ENCODE measurements at regions not wholly inside any gene's neighbourhood (a gene's known extent, or its start where the extent isn't known, plus 50 kb on each side); places are given as distances from the start of the nearest gene placed in this dataset.

DNA sequence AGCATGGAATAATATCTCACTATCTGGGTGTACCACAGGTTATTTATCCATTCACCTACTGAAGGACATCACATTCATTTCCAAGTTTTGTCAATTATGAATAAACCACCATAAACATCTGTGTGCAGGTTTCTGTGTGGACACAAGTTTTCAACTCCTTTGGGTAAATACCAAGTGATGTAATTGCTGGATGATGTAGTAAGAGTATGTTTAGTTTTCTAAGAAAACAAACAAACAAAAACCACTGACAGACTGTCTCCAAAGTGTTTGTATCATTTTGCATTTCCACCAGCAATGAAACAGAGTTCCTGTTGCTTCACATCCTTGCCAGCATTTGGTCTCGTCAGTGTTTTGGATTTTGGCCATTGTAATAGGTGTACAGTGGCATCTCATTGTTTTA, 435.7 kb upstream of the PROX1 start:
- Histone ChIP-seq H3K4me1 (no peaks in the 10 kb centered on the region), H3K4me3 (no peak overlapping the region), H3K27me3 (no peaks in the 10 kb centered on the region), H3K36me3 (no peaks in the 10 kb centered on the region), H3K27ac (no peak overlapping the region), H3K9me3 (no peaks in the 10 kb centered on the region)
- WGBS: 63% methylated on average over 1 of the region's 1 CpG
- TF ChIP-seq POLR2A (IDR thresholded peaks at IDR 0.05) (no peak), POLR2AphosphoS5 (IDR thresholded peaks at IDR 0.05) (no peak), EP300 (IDR thresholded peaks at IDR 0.05) (no peak)
- TF ChIP-seq, protein P1, sequence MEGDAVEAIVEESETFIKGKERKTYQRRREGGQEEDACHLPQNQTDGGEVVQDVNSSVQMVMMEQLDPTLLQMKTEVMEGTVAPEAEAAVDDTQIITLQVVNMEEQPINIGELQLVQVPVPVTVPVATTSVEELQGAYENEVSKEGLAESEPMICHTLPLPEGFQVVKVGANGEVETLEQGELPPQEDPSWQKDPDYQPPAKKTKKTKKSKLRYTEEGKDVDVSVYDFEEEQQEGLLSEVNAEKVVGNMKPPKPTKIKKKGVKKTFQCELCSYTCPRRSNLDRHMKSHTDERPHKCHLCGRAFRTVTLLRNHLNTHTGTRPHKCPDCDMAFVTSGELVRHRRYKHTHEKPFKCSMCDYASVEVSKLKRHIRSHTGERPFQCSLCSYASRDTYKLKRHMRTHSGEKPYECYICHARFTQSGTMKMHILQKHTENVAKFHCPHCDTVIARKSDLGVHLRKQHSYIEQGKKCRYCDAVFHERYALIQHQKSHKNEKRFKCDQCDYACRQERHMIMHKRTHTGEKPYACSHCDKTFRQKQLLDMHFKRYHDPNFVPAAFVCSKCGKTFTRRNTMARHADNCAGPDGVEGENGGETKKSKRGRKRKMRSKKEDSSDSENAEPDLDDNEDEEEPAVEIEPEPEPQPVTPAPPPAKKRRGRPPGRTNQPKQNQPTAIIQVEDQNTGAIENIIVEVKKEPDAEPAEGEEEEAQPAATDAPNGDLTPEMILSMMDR (IDR thresholded peaks at IDR 0.05): no peak
- no peak for DNase-seq (ENCODE audit: low spot score in 2 of 2)

DNA sequence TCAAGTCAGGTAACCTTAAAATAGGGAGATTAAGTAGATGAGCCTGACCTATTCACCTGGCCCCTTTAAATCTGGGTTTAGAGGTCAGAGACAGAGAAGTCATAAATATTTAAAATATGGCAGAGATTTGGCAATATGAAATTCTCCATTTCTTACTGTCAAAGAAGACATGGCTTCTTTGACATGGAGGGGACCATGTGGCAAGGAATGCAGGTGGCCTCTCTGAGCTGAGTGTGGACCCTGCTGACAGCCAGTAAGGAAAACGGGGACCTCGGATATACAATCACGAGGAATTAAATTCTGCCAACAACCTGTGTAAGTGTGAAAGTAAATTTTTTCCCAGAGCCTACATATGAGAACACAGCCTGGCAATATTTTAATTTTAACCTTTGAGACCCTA, 427.5 kb upstream of the PROX1 start:
- no peak overlapping the region for H3K27ac ChIP-seq
- no peaks in the 10 kb centered on the region for H3K4me1 ChIP-seq
- 95% methylated on average over 3 of the region's 3 CpGs for WGBS
- no peak for TF ChIP-seq POLR2A (IDR thresholded peaks at IDR 0.05)
- TF ChIP-seq, protein P1 (IDR thresholded peaks at IDR 0.05): no peak
- TF ChIP-seq POLR2AphosphoS5 (IDR thresholded peaks at IDR 0.05): no peak
- no peak for TF ChIP-seq EP300 (IDR thresholded peaks at IDR 0.05)
- no peaks in the 10 kb centered on the region for H3K36me3 ChIP-seq
- H3K9me3 ChIP-seq: no peaks in the 10 kb centered on the region
- DNase-seq (ENCODE audit: low spot score in 2 of 2): no peak
- H3K4me3 ChIP-seq: no peak overlapping the region
- no peaks in the 10 kb centered on the region for H3K27me3 ChIP-seq

DNA sequence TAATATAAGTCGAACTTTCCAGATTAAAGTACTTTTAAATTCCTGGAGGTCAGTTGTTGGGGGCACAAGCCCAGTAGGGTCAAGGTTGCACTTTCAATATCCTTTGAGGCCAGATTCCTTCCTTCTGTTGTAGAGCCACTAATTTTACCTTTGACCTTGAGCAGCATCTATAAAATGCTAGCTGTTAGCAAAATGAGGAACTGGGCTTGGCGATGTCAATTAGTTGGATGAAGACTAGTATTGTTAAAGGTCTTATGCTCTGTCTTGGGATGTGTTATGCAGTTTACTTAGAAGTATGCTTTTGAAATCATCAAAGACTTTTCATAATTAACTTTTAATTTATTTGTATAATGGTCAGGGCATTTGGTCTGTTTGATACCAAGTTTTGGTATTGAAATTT, 425.9 kb upstream of the PROX1 start:
- H3K4me3 ChIP-seq: no peak overlapping the region
- H3K4me1 ChIP-seq: no peaks in the 10 kb centered on the region
- DNase-seq (ENCODE audit: low spot score in 2 of 2): no peak
- no peaks in the 10 kb centered on the region for H3K9me3 ChIP-seq
- WGBS: 97% methylated on average over 2 of the region's 2 CpGs
- no peaks in the 10 kb centered on the region for H3K27me3 ChIP-seq
- no peak overlapping the region for H3K27ac ChIP-seq
- H3K36me3 ChIP-seq: no peaks in the 10 kb centered on the region
- no peak for TF ChIP-seq EP300 (IDR thresholded peaks at IDR 0.05)
- no peak for TF ChIP-seq POLR2AphosphoS5 (IDR thresholded peaks at IDR 0.05)
- TF ChIP-seq, protein P1 (IDR thresholded peaks at IDR 0.05): no peak
- no peak for TF ChIP-seq POLR2A (IDR thresholded peaks at IDR 0.05)

DNA sequence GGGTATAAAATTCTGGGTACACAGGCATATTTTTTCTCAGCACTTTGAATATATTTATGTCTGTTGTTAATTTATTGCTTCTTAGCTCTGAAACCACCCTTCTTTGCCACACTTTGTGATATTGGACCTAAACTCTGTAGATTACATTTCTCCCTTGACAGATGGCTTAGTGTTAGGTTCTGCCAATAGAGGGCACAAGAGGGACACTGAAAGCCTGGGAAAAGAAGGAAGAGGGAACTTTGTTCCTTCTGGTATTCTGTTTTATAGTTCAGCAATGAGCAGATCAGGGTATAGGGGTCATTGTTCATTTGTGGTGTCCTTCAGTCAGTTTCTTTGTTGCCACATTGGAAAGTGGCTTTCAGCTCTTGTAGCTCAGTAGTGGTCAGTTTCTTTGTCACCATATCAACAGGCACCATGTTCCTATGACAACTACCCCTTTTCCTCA, 423.5 kb upstream of the PROX1 start:
- no peaks in the 10 kb centered on the region for H3K27me3 ChIP-seq
- no peaks in the 10 kb centered on the region for H3K36me3 ChIP-seq
- H3K9me3 ChIP-seq: no peaks in the 10 kb centered on the region
- TF ChIP-seq POLR2AphosphoS5 (IDR thresholded peaks at IDR 0.05) (no peak), POLR2A (IDR thresholded peaks at IDR 0.05) (no peak), EP300 (IDR thresholded peaks at IDR 0.05) (no peak)
- TF ChIP-seq, protein P1 (IDR thresholded peaks at IDR 0.05): no peak
- H3K4me3 ChIP-seq: no peak overlapping the region
- DNase-seq (ENCODE audit: low spot score in 2 of 2): no peak
- H3K27ac ChIP-seq: no peak overlapping the region
- no peaks in the 10 kb centered on the region for H3K4me1 ChIP-seq

DNA sequence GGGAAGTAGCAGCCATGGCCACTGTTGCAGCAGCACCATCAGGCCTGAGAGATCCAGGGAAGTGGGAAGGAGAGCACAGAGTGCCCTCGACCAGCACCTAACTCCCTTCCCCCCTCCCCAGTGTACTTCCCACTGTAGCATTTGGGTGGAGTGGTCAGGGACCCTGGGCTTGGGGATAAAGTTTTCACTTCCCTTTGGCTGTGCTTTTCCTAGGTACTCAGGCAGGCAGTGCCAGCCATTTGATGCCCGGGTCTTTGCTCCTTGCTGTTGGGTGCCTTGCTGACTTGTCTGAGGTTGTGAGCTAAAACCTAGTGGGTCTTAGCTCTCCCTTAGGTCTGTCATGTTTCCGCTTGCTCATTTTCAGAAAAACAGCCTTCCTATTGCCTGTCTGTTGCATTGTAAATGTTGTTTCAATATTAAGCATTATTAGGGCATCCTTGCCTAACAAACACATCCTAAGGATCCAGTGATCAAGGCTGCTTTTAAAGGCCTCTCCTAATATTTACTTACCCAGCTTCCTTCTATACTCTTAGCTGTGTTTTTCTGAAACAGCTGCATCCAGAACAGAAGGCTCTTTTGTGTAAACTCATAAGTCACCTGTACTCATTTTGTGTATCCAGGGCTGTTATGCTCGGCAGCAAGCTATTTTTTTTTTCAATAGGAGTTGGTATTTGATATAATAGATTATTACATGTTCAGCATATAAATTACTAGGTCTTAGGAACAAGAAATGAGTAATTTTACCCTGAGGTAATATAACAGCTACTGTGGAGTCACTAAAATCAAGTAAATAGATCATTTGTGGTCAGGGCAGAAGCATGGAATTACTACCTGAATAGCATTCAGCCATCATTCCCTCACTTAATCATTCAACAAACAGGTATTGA, 418.6 kb upstream of the PROX1 start:
- Histone ChIP-seq H3K27me3 (no peaks in the 10 kb centered on the region), H3K4me1 (no peaks in the 10 kb centered on the region), H3K4me3 (no peak overlapping the region), H3K9me3 (no peaks in the 10 kb centered on the region), H3K36me3 (no peaks in the 10 kb centered on the region), H3K27ac (no peak overlapping the region)
- DNase-seq (ENCODE audit: low spot score in 2 of 2): no peak
- no peak for TF ChIP-seq POLR2AphosphoS5 (IDR thresholded peaks at IDR 0.05)
- TF ChIP-seq POLR2A (IDR thresholded peaks at IDR 0.05): no peak
- no peak for TF ChIP-seq EP300 (IDR thresholded peaks at IDR 0.05)
- TF ChIP-seq, protein P1 (IDR thresholded peaks at IDR 0.05): no peak
- WGBS: 73% methylated on average over 4 of the region's 4 CpGs
